Testis (tissue), 2 donors: ENCODE measurements at regions not wholly inside any gene's neighbourhood (a gene's known extent, or its start where the extent isn't known, plus 50 kb on each side); places are given as distances from the start of the nearest gene placed in this dataset.

ENCODE experiments used
- CTCF ChIP-seq, 3 experiments: fragments of 450-650 bp in 2 of 3; fragments of 200-600 bp in 1 of 3; sonication (generic) in 1 of 3; IDR thresholded peaks; one replicate each; pipeline ENCODE4 v1.5.1; 2016 to 2019; ENCODE audit warnings: antibody characterized with exemption in 3 of 3, mild to moderate bottlenecking in 2 of 3, moderate library complexity in 1 of 3
- POLR2A ChIP-seq: fragments of 450-650 bp; IDR thresholded peaks from one replicate; pipeline ENCODE4 v1.6.1; 2017; ENCODE audit warnings: antibody characterized with exemption, mild to moderate bottlenecking, moderate library complexity

GRCh38 chr5:166356096-166356495 is 1935.3 kb upstream of the WWC1 start:
- TF ChIP-seq POLR2A (no peak), CTCF (IDR thresholded peaks at IDR 0.05) (no peak)
